A549 (cell line): ENCODE measurements at regions not wholly inside any gene's neighbourhood (a gene's known extent, or its start where the extent isn't known, plus 50 kb on each side); places are given as distances from the start of the nearest gene placed in this dataset.

Source experiments
- CTCF ChIP-seq: fragments of >200 bp; sonication (Bioruptor Twin); formaldehyde crosslinking; IDR thresholded peaks from 3 replicates; pipeline ENCODE4 v1.5.1; 2016
- ELK1 ChIP-seq: fragments of 150-350 bp; IDR thresholded peaks from 2 replicates; pipeline ENCODE4 v1.6.1; 2014; ENCODE audit warnings: low read depth, mild to moderate bottlenecking, low read length
- EP300 ChIP-seq, 2 experiments: fragments of >200 bp; sonication (Bioruptor Twin); formaldehyde crosslinking; IDR thresholded peaks; 2 replicates in 1 of 2; 3 replicates in 1 of 2; pipeline ENCODE4 v1.6.1; 2016 to 2017
- HEYL ChIP-seq: fragments of 250-450 bp; sonication (Bioruptor Pico); IDR thresholded peaks from 2 replicates; pipeline ENCODE4 v1.8.0; 2021; ENCODE audit warnings: mild to moderate bottlenecking, moderate library complexity
- KDM1A ChIP-seq: fragments of 200-600 bp; sonication (generic); IDR thresholded peaks from 2 replicates; pipeline ENCODE4 v1.6.1; 2016; ENCODE audit warnings: low read depth, mild to moderate bottlenecking
- MYC ChIP-seq: IDR thresholded peaks from 2 replicates; pipeline ENCODE4 v1.6.1; 2012; ENCODE audit warnings: mild to moderate bottlenecking, inconsistent platforms, low read length, improper control_type of control experiment, borderline replicate concordance
- POLR2A ChIP-seq: IDR thresholded peaks from 2 replicates; pipeline ENCODE4 v1.6.1; 2012; ENCODE audit warnings: mild to moderate bottlenecking, low read length
- POLR2AphosphoS2 ChIP-seq: conservative IDR thresholded peaks from 2 replicates; pipeline ENCODE4 v1.6.1; 2012; ENCODE audit warnings: low read length, improper control_type of control experiment, inconsistent platforms
- REST ChIP-seq: fragments of 200-600 bp; sonication (generic); IDR thresholded peaks from 2 replicates; pipeline ENCODE4 v1.6.1; 2016; ENCODE audit warnings: antibody characterized with exemption, mild to moderate bottlenecking, moderate library complexity
- TP53 ChIP-seq: fragments of 250-450 bp; sonication (Bioruptor Pico); IDR thresholded peaks from 2 replicates; pipeline ENCODE4 v1.5.0; 2021; ENCODE audit warnings: mild to moderate bottlenecking, moderate library complexity
- USF2 ChIP-seq: fragments of 450-650 bp; IDR thresholded peaks from 2 replicates; pipeline ENCODE4 v1.6.1; 2014; ENCODE audit warnings: antibody characterized with exemption

DNA sequence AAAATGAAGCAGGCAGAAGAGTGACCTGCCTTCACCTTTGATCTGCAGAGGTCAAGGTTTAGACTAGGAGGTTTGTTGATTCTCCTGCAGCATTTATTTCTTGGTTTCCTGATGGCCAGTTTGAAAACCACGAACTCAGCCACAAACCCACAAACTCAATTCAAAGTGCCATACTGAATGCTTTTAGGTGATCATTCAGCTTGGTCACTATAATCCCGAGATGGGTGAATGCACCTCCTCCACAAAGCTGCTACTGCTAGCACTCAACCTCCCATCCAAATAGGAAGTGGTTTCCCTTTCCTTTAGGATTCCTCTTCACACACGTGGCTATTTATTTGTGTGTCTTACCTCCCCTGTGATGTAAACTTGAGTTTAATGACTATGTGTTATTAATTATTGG is 225.2 kb downstream of the MID1 start:
- TF ChIP-seq TP53 (CRISPR knock-in tag) (no peak), CTCF (no peak), POLR2AphosphoS2 (no peak), EP300 (IDR thresholded peaks at IDR 0.05) (no peak), HEYL (no peak), REST (no peak), KDM1A (no peak), POLR2A (no peak), ELK1 (no peak), USF2 (no peak), MYC (no peak)
